ENCODE measurements at regions not wholly inside any gene's neighbourhood (a gene's known extent, or its start where the extent isn't known, plus 50 kb on each side); places are given as distances from the start of the nearest gene placed in this dataset.

DNA sequence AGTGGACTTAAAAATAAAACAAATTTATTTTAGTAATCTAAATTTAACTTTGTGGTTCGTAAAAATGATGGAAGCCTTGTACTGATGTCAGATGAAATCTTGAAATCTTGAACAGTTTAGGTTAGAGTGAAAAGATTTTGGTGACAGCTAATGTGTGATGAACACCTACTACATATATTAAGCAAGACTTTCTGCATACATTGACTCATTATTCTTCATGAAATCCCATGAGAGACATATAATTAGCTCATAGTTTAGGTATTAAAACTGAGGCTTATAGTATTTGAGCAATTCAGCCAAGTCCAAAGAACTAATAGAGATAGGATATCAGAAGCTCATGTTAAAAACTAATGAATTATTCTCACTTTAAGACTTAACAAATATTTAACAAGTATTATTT, 66.9 kb upstream of the PCDH7 start:
- no peak for TF ChIP-seq ZNF274 (IDR thresholded peaks at IDR 0.05; ENCODE audit: low read depth, low read length)
- TF ChIP-seq SUZ12 (IDR thresholded peaks at IDR 0.05; ENCODE audit: extremely low read depth, insufficient read depth, insufficient read length): no peak
